Tibial nerve (tissue), 3 donors: ENCODE measurements at regions not wholly inside any gene's neighbourhood (a gene's known extent, or its start where the extent isn't known, plus 50 kb on each side); places are given as distances from the start of the nearest gene placed in this dataset.

ENCODE experiments used
- POLR2A ChIP-seq, 2 donors: fragments of 450-650 bp; IDR thresholded peaks; one replicate each; pipeline ENCODE4 v1.6.1; 2017; ENCODE audit warnings: antibody characterized with exemption in 2 of 2, mild to moderate bottlenecking in 2 of 2, moderate library complexity in 2 of 2
- TF ChIP-seq, protein P1 (sequence below), 5 experiments: fragments of 200-600 bp in 3 of 5; fragments of 450-650 bp in 2 of 5; sonication (generic) in 3 of 5; IDR thresholded peaks; one replicate each; pipeline ENCODE4 v1.5.1; 2016 to 2019; ENCODE audit warnings: antibody characterized with exemption in 5 of 5, mild to moderate bottlenecking in 3 of 5, moderate library complexity in 2 of 5

DNA sequence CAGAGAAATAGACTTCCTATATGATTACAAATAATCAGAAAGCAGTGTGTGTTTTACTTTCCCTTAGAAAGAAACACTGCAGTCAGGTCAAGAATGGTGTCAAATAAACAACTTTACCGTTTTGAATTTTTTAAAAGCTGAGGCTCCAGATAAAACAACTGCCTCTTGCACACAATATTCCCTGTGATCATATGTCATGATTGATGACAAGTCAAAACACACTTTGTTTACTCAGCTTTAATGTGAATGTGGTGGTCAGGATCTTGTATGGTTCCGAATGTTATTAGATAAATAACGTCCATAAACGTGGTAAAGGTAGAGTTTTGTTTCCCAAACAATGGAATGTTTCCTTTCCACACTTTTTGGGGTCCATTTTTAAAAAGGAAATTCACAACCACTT, 428.4 kb upstream of the MDFIC2 start:
- TF ChIP-seq, protein P1, sequence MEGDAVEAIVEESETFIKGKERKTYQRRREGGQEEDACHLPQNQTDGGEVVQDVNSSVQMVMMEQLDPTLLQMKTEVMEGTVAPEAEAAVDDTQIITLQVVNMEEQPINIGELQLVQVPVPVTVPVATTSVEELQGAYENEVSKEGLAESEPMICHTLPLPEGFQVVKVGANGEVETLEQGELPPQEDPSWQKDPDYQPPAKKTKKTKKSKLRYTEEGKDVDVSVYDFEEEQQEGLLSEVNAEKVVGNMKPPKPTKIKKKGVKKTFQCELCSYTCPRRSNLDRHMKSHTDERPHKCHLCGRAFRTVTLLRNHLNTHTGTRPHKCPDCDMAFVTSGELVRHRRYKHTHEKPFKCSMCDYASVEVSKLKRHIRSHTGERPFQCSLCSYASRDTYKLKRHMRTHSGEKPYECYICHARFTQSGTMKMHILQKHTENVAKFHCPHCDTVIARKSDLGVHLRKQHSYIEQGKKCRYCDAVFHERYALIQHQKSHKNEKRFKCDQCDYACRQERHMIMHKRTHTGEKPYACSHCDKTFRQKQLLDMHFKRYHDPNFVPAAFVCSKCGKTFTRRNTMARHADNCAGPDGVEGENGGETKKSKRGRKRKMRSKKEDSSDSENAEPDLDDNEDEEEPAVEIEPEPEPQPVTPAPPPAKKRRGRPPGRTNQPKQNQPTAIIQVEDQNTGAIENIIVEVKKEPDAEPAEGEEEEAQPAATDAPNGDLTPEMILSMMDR (IDR thresholded peaks at IDR 0.05), result no peak
- TF ChIP-seq POLR2A (IDR thresholded peaks at IDR 0.05), result no peak
